ENCODE measurements at regions not wholly inside any gene's neighbourhood (a gene's known extent, or its start where the extent isn't known, plus 50 kb on each side); places are given as distances from the start of the nearest gene placed in this dataset.
A peak's percentile ranks its signal among the peaks of the same experiment; 100 is the strongest.

DNA sequence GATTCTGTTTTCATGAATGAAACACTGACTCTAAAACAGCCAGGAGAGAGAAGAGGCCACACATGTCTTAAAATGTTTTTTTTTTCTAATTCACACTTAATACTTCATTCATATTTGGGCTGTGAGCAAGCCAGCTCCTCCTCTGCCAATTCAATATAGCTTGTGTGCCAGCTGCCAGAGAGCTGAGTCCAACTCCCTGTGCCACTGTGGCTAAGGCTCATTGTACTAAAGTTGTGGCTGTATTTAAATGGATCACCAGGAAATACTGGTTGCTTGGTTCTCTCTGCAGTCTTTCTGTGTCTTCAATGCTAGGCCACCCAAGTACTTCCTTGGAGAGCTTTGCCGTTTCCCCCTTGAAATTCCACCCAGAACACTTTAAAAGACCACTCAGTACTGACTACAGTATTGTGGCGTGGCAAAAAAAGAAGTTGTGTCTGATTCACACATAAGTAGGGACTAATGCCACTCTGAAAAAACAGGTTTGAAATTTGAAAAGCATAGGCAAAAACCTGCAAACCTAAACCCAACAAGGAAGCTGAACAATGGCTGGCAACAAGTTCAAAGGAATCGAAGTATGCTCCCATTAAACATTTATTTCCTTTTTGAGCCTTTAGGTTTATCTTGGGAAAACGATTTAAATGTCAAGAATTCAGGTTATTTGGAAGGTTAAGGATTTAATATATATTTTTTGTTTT lies 524.7 kb downstream of the DIPK2A start:
- CTCF ChIA-PET: no interaction called here
- intact Hi-C loops (cut with micrococcal nuclease; ENCODE audit: unreplicated experiment): loop anchor here (10.0 kb wide), 1 partner anchor 279 kb away; no protein-coding TSS in a partner anchor
- TF ChIP-seq CTCF (conservative IDR thresholded peaks at IDR 0.05; ENCODE audit: low read depth, low read length): no peak
- no peak for TF ChIP-seq EZH2 (IDR thresholded peaks at IDR 0.05; ENCODE audit: borderline replicate concordance, low read depth, low read length, poor library complexity, severe bottlenecking)

GRCh38 chr3:144497452-144497851 lies 525.8 kb downstream of the DIPK2A start:
- ChIA-PET CTCF (no interaction called here), POLR2A (ENCODE audit: low non-redundant PET) (no interaction called here)
- Histone ChIP-seq H3K9me3 (ENCODE audit: low read depth, low read length, poor library complexity, severe bottlenecking) (no peaks in the 10 kb centered on the region), H3K27me3 (replicated peaks; ENCODE audit: insufficient read depth, low read depth, low read length, poor library complexity) (no peaks in the 10 kb centered on the region), H3K4me1 (ENCODE audit: insufficient read depth, low read length, poor library complexity, severe bottlenecking) (peaks cover 46% of the 10 kb centered on the region), H3K4me3 (ENCODE audit: low read depth, low read length, poor library complexity, severe bottlenecking) (no peak overlapping the region), H3K27ac (ENCODE audit: low read depth, low read length, poor library complexity, severe bottlenecking) (no peak overlapping the region), H3K36me3 (ENCODE audit: insufficient read depth, low read length, poor library complexity, severe bottlenecking) (no peaks in the 10 kb centered on the region)
- no TSS peak for BruUV-seq (replicated peaks)
- no peak for TF ChIP-seq CTCF (conservative IDR thresholded peaks at IDR 0.05; ENCODE audit: low read depth, low read length)
- no peak for TF ChIP-seq EZH2 (IDR thresholded peaks at IDR 0.05; ENCODE audit: borderline replicate concordance, low read depth, low read length, poor library complexity, severe bottlenecking)
- intact Hi-C loops (cut with micrococcal nuclease; ENCODE audit: unreplicated experiment): loop anchor here (10.0 kb wide), 1 partner anchor 277 kb away; no protein-coding TSS in a partner anchor
- DNase-seq (ENCODE audit: low spot score): no peak

More for the DNA sequence above, 524.7 kb downstream of the DIPK2A start:
- no peaks in the 10 kb centered on the region for H3K36me3 ChIP-seq (ENCODE audit: insufficient read depth, low read length, poor library complexity, severe bottlenecking)
- H3K27ac ChIP-seq (ENCODE audit: low read depth, low read length, poor library complexity, severe bottlenecking): no peak overlapping the region
- no peaks in the 10 kb centered on the region for H3K9me3 ChIP-seq (ENCODE audit: low read depth, low read length, poor library complexity, severe bottlenecking)
- DNase-seq (ENCODE audit: low spot score): no peak
- H3K4me1 ChIP-seq (ENCODE audit: insufficient read depth, low read length, poor library complexity, severe bottlenecking): peaks cover 46% of the 10 kb centered on the region
- H3K4me3 ChIP-seq (ENCODE audit: low read depth, low read length, poor library complexity, severe bottlenecking): no peak overlapping the region
- POLR2A ChIA-PET (ENCODE audit: low non-redundant PET): no interaction called here
- BruUV-seq (replicated peaks): no TSS peak
- no peaks in the 10 kb centered on the region for H3K27me3 ChIP-seq (replicated peaks; ENCODE audit: insufficient read depth, low read depth, low read length, poor library complexity)

- H3K36me3 ChIP-seq (ENCODE audit: insufficient read depth, low read length, poor library complexity, severe bottlenecking): no peaks in the 10 kb centered on the region
- H3K4me3 ChIP-seq (ENCODE audit: low read depth, low read length, poor library complexity, severe bottlenecking): no peak overlapping the region
- ChIA-PET POLR2A (ENCODE audit: low non-redundant PET) (no interaction called here), CTCF (no interaction called here)
- BruUV-seq (replicated peaks): no TSS peak
- DNase-seq (ENCODE audit: low spot score): peak; percentile 94
- intact Hi-C loops (cut with micrococcal nuclease; ENCODE audit: unreplicated experiment): loop anchor here (2.0 to 10.0 kb wide), 2 partner anchors 276 to 526 kb away; no protein-coding TSS in a partner anchor
- peaks cover 46% of the 10 kb centered on the region for H3K4me1 ChIP-seq (ENCODE audit: insufficient read depth, low read length, poor library complexity, severe bottlenecking)
- H3K27me3 ChIP-seq (replicated peaks; ENCODE audit: insufficient read depth, low read depth, low read length, poor library complexity): no peaks in the 10 kb centered on the region
- peak overlapping the region; percentile 39 for H3K27ac ChIP-seq (ENCODE audit: low read depth, low read length, poor library complexity, severe bottlenecking)
- no peaks in the 10 kb centered on the region for H3K9me3 ChIP-seq (ENCODE audit: low read depth, low read length, poor library complexity, severe bottlenecking)
- no peak for TF ChIP-seq CTCF (conservative IDR thresholded peaks at IDR 0.05; ENCODE audit: low read depth, low read length)
- TF ChIP-seq EZH2 (IDR thresholded peaks at IDR 0.05; ENCODE audit: borderline replicate concordance, low read depth, low read length, poor library complexity, severe bottlenecking): no peak
Observed at GRCh38 chr3:144499001-144499930, 527.6 kb downstream of the DIPK2A start.

Data from A673 (cell line).